ENCODE measurements at regions not wholly inside any gene's neighbourhood (a gene's known extent, or its start where the extent isn't known, plus 50 kb on each side); places are given as distances from the start of the nearest gene placed in this dataset.
"Not testable (repeated sequence)": the region's sequence is repeated elsewhere in the genome, so short reads cannot be mapped to it uniquely, and the experiment has no call there.

DNA sequence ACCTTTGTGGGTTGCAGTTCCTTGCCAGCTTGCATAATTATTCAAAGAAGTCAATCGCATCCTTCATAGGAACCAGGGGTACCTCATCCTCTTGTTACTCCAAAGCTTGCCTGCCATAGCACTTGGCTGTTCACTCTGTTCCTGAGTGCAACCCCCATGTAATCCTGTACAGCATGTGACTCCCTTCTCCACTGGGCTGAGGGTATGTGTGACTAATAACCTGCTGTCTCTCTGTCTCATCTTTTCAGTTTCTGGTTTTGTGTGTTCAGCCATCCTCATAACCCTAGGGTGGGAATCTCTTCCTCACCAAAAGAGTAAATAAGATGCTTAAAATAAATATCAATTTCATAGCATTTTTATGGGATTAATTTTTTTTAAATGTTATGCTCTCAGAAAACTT is 351.9 kb downstream of the S1PR1 start:
- no peak for DNase-seq

GRCh38 chr1:101592845-101593244 is 356.0 kb downstream of the S1PR1 start:
- DNase-seq: no peak

- no peak for DNase-seq
These were observed 359.1 kb downstream of the S1PR1 start for GRCh38 chr1:101595881-101596374.

GRCh38 chr1:101600615-101601014 is 363.8 kb downstream of the S1PR1 start:
- DNase-seq: not testable (repeated sequence)

- no peak for DNase-seq
These were observed 366.9 kb downstream of the S1PR1 start for GRCh38 chr1:101603726-101604125.

DNA sequence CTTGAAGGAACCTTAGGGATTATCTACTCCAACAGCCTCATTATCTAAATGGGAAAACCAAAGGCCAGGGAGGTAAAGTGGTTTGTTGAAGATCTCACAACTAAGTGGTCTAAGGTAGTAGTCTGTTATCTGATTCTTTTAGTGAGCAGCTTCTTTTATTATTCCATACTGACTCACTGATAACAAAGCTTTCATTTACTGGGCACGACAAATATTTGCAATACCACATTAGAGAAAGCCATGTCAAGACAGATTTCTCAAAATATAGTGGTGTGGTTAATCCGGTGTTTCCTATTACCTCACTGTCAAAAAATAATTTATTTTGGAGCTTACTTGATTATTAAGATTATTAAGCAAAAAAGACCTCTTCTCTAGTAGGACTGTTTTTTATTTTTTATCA is 369.1 kb downstream of the S1PR1 start:
- no peak for DNase-seq

- no peak for DNase-seq
These were observed 376.7 kb downstream of the S1PR1 start for GRCh38 chr1:101613546-101613945.

GRCh38 chr1:101618900-101619299 is 377.8 kb downstream of the OLFM3 start:
- DNase-seq: no peak

- no peak for DNase-seq
These were observed 364.0 kb downstream of the OLFM3 start for GRCh38 chr1:101632548-101633272.

GRCh38 chr1:101645810-101646209 is 350.9 kb downstream of the OLFM3 start:
- DNase-seq: no peak

GRCh38 chr1:101652484-101652883 is 344.2 kb downstream of the OLFM3 start:
- DNase-seq: no peak

- DNase-seq: no peak
These were observed 343.2 kb downstream of the OLFM3 start for GRCh38 chr1:101653482-101653946.

- no peak for DNase-seq
These were observed 332.0 kb downstream of the OLFM3 start for GRCh38 chr1:101664726-101665125.

GRCh38 chr1:101667761-101668160 is 329.0 kb downstream of the OLFM3 start:
- DNase-seq: no peak

DNA sequence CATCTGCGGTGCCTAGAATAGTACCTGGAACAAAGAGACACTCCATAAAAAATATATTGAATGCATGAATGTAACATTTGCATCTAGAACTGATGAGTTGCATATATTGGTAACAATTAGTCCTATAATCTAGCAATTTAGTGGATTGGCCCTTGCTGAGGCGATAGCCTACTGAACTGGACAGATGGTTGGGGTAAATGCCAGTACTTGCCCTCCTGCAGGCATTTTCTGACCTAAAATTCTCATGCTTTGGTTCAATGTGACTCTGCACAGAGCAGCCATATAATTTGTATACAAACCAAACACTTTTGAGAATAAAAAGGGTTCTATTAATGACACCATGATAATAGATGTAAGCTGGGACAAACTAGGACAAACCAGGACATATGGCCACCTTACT is 313.6 kb downstream of the OLFM3 start:
- DNase-seq: no peak

DNA sequence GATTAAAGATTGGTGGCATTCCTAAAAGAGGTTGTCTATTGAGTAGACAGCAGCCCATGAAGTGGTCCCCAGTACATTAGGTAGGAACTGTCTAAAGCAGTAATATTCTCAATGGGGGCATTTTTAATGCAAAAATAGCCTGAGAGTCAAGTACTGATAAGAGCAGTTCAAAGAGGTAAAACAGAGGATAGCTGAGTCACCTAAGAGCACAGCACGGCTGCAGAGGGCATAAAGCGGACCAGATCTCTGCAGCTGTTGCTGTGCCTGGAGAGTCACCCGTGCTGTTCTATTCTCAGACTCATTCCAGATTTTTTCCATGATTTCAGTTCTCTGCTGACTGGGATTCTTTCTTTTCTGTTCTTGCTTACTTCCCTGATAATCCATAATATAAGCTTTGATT is 313.2 kb downstream of the OLFM3 start:
- no peak for DNase-seq

DNA sequence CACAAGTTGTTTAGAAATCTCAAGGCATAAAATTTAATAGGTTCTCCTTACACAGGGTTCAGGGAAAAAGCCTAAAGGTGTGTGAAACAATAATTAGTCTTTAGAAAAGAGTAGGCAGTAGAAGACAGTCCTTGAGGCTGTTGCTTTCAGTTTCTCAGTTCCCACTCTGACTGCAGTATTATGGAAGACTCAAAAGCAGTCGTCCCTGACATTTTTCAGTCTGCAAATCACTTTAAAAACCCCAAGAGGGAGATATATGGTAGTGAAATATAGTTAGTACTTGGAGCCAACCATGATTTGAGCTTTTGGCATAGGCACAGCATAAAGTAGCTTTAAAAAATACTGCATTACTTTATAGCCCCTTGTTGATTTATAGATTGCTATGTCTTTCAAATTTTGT is 299.7 kb downstream of the OLFM3 start:
- no peak for DNase-seq

DNA sequence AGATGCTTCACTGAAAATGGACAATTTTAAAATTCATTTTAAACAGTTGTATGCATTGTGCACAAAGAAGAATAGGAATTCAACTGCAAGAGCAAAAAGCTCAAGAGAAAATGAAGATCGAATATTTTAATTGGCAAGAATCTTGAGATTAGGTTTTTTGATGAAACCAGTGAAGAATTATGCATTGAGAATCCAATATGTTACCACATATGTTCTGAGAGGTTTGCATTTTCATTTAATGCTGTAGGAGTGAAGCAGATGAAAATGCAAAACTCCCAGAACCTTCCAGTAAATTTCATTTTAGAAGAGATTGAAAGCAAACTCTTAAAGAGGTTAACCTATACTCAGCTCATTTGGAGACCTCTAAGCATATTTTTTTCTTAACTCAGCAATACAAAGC is 298.0 kb downstream of the OLFM3 start:
- DNase-seq: no peak

GRCh38 chr1:101704895-101705294 is 291.8 kb downstream of the OLFM3 start:
- DNase-seq: no peak

DNA sequence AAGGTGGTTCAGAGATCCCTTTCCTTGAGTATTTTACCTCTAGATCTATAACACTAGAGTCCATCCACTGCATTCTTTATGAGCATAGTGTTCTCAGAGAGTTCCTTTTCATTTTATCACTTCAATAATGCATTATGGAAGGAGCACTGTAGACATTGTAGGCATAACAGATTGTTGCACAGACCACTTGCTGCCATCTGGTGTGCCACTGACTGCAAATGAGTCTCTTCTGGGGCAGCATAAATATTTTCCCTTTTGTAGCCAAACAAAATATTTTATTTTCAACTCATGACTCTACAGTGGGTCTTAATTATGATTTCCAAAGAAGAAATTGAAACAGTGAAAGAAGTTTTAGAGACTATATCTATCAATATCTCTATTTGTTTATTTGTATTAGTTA is 290.4 kb downstream of the OLFM3 start:
- DNase-seq: no peak

GRCh38 chr1:101709721-101710120 is 287.0 kb downstream of the OLFM3 start:
- no peak for DNase-seq

DNA sequence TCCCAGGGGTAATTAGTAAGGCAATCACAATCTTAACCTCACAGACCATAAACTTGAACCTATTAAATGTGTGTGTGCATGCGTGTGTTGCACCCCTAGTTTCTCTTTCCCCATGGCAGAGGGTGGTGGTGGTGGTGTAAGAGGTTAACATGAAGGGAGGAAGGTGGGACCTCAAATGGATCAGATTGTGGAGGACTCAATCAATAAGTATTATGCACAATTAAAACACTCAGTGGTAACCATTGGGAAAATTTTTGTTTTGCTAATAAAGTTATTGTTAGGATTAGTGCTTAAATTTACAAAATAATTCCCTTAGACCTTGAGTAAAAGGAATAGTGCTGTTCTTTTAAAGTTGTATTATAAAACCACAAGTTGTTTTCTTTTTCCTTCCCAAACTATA is 283.0 kb downstream of the OLFM3 start:
- DNase-seq: no peak

- no peak for DNase-seq
These were observed 273.3 kb downstream of the OLFM3 start for GRCh38 chr1:101723415-101723814.

- DNase-seq: no peak
These were observed 268.7 kb downstream of the OLFM3 start for GRCh38 chr1:101728029-101728428.

DNA sequence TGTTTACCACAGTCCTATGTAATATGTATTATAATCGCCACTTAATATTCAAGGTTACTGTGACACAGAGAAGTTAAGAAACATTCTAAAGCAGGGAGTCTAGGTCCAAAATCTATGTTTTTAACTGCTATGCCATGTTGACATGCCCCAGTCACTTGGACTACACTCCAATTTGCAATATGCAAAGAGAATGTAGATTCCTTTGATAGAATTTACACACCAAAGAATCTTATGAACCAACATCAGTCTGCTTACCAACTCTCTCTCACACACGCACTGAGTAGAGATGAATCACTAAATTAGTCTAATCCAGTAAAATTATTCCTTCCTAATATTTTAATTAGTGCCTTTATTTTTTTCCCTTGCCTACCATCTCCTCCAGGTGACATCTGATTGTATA is 266.2 kb downstream of the OLFM3 start:
- DNase-seq: no peak

All from activated CD4-positive, alpha-beta T cell treated with anti-CD3 and anti-CD28 coated beads, Interleukin-2, amount 50 U/mL, for 48 hours (primary cell).